Astrocyte (in vitro differentiated cells and primary cell): ENCODE measurements at regions not wholly inside any gene's neighbourhood (a gene's known extent, or its start where the extent isn't known, plus 50 kb on each side); places are given as distances from the start of the nearest gene placed in this dataset.

Experiments used
- DNase-seq: peaks from one replicate; pipeline ENCODE4 v3.0.0-alpha.2; 2010; ENCODE audit warnings: low read depth
- FAIRE-seq: peaks from 2 replicates; lab custom pipeline; 2011; peaks lifted over from hg19 to GRCh38; lab: Jason Lieb, UNC
- H2AFZ ChIP-seq: 2 replicates; pipeline ENCODE4 v1.6.0; 2012; ENCODE audit warnings: low read depth, low read length, inconsistent platforms
- H3K27ac ChIP-seq: 2 replicates; pipeline ENCODE4 v1.5.1; 2011; ENCODE audit warnings: low read depth, low read length, inconsistent platforms
- H3K27me3 ChIP-seq: 2 replicates; pipeline ENCODE4 v1.6.0; 2011; ENCODE audit warnings: low read length, inconsistent platforms; ENCODE audit not compliant: insufficient read depth
- H3K36me3 ChIP-seq: 2 replicates; pipeline ENCODE4 v1.5.1; 2011; ENCODE audit warnings: low read length, inconsistent platforms; ENCODE audit not compliant: insufficient read depth
- H3K4me1 ChIP-seq: 2 replicates; pipeline ENCODE4 v1.5.1; 2011; ENCODE audit warnings: low read length, inconsistent platforms; ENCODE audit not compliant: insufficient read depth
- H3K4me2 ChIP-seq: 2 replicates; pipeline ENCODE4 v1.6.0; 2012; ENCODE audit warnings: low read length, inconsistent platforms
- H3K4me3 ChIP-seq: 2 replicates; pipeline ENCODE4 v1.5.1; 2011; ENCODE audit warnings: low read depth, mild to moderate bottlenecking, low read length, inconsistent platforms; ENCODE audit not compliant: insufficient read depth
- H3K79me2 ChIP-seq: 2 replicates; pipeline ENCODE4 v1.6.0; 2012; ENCODE audit warnings: mild to moderate bottlenecking, low read length, inconsistent platforms; ENCODE audit not compliant: insufficient read depth
- H3K9ac ChIP-seq: 2 replicates; pipeline ENCODE4 v1.6.0; 2012; ENCODE audit warnings: mild to moderate bottlenecking, low read length, inconsistent platforms
- H3K9me3 ChIP-seq: 2 replicates; pipeline ENCODE4 v1.5.1; 2012; ENCODE audit warnings: low read depth, mild to moderate bottlenecking, low read length, inconsistent platforms; ENCODE audit not compliant: insufficient read depth
- H4K20me1 ChIP-seq: 2 replicates; pipeline ENCODE4 v1.6.0; 2012; ENCODE audit warnings: low read length, inconsistent platforms; ENCODE audit not compliant: insufficient read depth
- H3K27ac Mint-ChIP-seq: one replicate; pipeline ENCODE4 v1.8.0; 2021; ENCODE audit warnings: mild to moderate bottlenecking, mixed read lengths; ENCODE audit not compliant: unreplicated experiment
- H3K27me3 Mint-ChIP-seq: one replicate; pipeline ENCODE4 v1.8.0; 2021; ENCODE audit warnings: low read depth, mixed read lengths; ENCODE audit not compliant: unreplicated experiment
- H3K36me3 Mint-ChIP-seq: one replicate; pipeline ENCODE4 v1.8.0; 2021; ENCODE audit warnings: low read depth, mixed read lengths; ENCODE audit not compliant: unreplicated experiment
- H3K4me1 Mint-ChIP-seq: one replicate; pipeline ENCODE4 v1.8.0; 2021; ENCODE audit warnings: low read depth, mixed read lengths; ENCODE audit not compliant: unreplicated experiment
- H3K4me3 Mint-ChIP-seq: one replicate; pipeline ENCODE4 v1.8.0; 2021; ENCODE audit warnings: mild to moderate bottlenecking, moderate library complexity, mixed read lengths; ENCODE audit not compliant: unreplicated experiment
- H3K9me3 Mint-ChIP-seq: one replicate; pipeline ENCODE4 v1.8.0; 2021; ENCODE audit warnings: mild to moderate bottlenecking, mixed read lengths; ENCODE audit not compliant: unreplicated experiment
- EZH2 ChIP-seq: IDR thresholded peaks from 2 replicates; pipeline ENCODE4 v1.6.1; 2012; ENCODE audit warnings: mild to moderate bottlenecking, low read length, inconsistent platforms; ENCODE audit not compliant: insufficient read depth
- TF ChIP-seq, protein P1 (sequence below): IDR thresholded peaks from 2 replicates; pipeline ENCODE4 v1.5.1; 2011; ENCODE audit warnings: low read depth, mild to moderate bottlenecking, inconsistent platforms, low read length, moderate library complexity; ENCODE audit not compliant: insufficient read depth

DNA sequence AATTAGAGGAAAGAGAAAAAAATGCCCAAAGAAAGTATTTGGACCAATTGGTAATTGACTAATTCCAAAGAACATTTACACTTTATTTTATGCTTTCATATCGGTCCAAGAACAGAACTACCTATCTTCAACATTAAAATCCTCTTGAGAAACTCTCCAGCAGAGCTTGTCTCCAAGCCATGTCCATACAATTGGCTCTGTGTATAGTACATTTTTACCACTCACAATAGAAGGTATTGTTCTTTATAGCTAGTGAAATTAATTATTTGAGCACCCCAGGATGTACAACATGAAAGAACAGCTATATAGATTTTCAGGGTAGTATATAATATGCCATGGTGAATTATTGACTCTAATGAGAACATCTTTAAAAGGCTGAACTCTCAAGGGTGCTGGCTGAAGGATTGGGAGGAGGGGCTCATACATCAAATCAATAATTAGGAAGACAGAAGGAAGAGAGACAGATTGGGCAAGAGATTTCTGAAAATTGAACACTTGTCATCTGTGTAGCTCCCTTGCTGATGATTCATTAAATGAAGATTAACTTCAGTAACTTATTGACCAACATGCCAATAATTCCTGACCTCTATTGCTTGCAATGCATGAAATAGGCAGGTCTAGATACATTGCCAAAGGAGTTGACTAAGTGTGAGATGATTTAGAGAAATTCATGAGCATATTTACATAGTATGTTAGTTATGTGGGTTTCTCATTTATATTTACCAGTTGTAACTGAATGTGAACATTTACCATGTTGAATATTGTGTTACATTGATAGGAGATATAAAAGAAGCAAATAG lies 249.7 kb downstream of the MTERF1 start:
- Mint-ChIP-seq H3K4me3 (no peak overlapping the region), H3K9me3 (no peaks in the 10 kb centered on the region), H3K27me3 (no peaks in the 10 kb centered on the region), H3K4me1 (peaks cover 3% of the 10 kb centered on the region), H3K27ac (peak overlapping the region; percentile 31), H3K36me3 (no peaks in the 10 kb centered on the region)
- Histone ChIP-seq H3K4me3 (no peak overlapping the region), H3K27ac (no peak overlapping the region), H3K4me1 (no peaks in the 10 kb centered on the region), H3K9ac (no peak overlapping the region), H3K9me3 (no peaks in the 10 kb centered on the region), H4K20me1 (no peaks in the 10 kb centered on the region), H3K79me2 (no peaks in the 10 kb centered on the region), H3K4me2 (no peak overlapping the region), H3K36me3 (no peaks in the 10 kb centered on the region), H3K27me3 (no peaks in the 10 kb centered on the region), H2AFZ (no peak overlapping the region)
- no peak for DNase-seq
- peak; percentile 32 for FAIRE-seq
- no peak for TF ChIP-seq EZH2
- TF ChIP-seq, protein P1, sequence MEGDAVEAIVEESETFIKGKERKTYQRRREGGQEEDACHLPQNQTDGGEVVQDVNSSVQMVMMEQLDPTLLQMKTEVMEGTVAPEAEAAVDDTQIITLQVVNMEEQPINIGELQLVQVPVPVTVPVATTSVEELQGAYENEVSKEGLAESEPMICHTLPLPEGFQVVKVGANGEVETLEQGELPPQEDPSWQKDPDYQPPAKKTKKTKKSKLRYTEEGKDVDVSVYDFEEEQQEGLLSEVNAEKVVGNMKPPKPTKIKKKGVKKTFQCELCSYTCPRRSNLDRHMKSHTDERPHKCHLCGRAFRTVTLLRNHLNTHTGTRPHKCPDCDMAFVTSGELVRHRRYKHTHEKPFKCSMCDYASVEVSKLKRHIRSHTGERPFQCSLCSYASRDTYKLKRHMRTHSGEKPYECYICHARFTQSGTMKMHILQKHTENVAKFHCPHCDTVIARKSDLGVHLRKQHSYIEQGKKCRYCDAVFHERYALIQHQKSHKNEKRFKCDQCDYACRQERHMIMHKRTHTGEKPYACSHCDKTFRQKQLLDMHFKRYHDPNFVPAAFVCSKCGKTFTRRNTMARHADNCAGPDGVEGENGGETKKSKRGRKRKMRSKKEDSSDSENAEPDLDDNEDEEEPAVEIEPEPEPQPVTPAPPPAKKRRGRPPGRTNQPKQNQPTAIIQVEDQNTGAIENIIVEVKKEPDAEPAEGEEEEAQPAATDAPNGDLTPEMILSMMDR: no peak

DNA sequence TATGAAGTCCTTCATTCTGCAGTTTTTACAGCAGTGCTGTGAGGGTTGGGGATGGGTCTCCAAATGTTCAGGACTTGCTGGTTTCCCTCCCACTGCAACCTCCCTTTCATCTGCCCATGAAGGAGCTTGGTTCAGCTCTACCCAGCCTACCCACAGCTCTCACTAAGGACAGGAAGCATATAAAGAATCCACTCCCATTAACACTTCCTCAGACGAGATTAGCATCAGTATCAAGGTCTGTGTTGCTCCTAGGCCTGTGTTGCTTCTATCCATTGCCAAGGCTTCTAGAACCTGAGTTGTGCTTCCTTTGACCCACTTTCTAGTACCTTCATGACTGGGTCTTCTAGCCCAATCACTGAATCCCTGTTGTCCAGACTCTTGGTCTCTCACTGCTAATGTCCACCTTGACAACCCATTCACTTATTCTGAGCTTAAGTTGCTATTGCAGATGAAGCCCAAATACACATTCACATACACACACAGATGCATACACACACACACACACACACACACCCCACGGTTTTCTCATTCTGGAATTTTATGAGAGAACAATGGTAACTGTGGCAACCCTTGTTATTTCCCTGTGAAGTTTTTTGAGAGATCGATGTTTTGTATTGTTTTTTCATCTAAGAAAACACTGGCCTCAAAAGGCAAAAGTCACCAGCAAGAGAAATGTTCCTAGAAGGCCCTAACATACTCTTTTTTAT lies 248.1 kb downstream of the MTERF1 start:
- TF ChIP-seq, protein P1: no peak
- TF ChIP-seq EZH2: no peak
- Histone ChIP-seq H3K4me1 (no peaks in the 10 kb centered on the region), H3K27ac (no peak overlapping the region), H3K36me3 (no peaks in the 10 kb centered on the region), H3K9ac (no peak overlapping the region), H2AFZ (no peak overlapping the region), H3K27me3 (no peaks in the 10 kb centered on the region), H4K20me1 (no peaks in the 10 kb centered on the region), H3K79me2 (no peaks in the 10 kb centered on the region), H3K4me2 (no peak overlapping the region), H3K9me3 (no peaks in the 10 kb centered on the region), H3K4me3 (no peak overlapping the region)
- Mint-ChIP-seq H3K4me3 (no peak overlapping the region), H3K36me3 (no peaks in the 10 kb centered on the region), H3K27me3 (no peaks in the 10 kb centered on the region), H3K27ac (no peak overlapping the region), H3K9me3 (no peaks in the 10 kb centered on the region), H3K4me1 (peaks cover 3% of the 10 kb centered on the region)
- DNase-seq (no peak), FAIRE-seq (no peak)

DNA sequence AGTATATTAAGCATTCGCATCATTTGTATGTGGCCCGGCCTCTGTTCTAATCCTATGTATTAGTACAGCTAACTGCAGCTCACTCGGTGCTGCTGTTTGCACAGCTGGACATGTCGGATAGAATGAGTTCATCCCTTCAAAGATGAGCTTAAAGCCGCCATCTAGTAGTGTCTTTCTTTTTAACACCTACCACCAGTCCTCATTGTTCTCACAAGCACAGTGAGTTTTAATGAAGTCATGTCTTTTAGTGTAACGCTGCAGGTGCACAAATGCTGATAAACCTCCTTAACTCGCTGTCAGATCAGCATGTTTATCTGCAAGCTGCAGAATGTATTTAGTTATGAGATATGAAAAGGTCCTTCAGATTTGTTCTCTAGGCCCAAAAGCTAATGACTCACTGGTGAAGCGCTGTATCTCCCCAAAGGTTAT lies 247.5 kb downstream of the MTERF1 start:
- Histone ChIP-seq H3K27ac (no peak overlapping the region), H3K79me2 (no peaks in the 10 kb centered on the region), H3K4me3 (no peak overlapping the region), H3K9me3 (no peaks in the 10 kb centered on the region), H3K4me2 (no peak overlapping the region), H2AFZ (no peak overlapping the region), H4K20me1 (no peaks in the 10 kb centered on the region), H3K4me1 (no peaks in the 10 kb centered on the region), H3K27me3 (no peaks in the 10 kb centered on the region), H3K9ac (no peak overlapping the region), H3K36me3 (no peaks in the 10 kb centered on the region)
- Mint-ChIP-seq H3K4me3 (no peak overlapping the region), H3K36me3 (no peaks in the 10 kb centered on the region), H3K27ac (no peak overlapping the region), H3K4me1 (peaks cover 3% of the 10 kb centered on the region), H3K27me3 (no peaks in the 10 kb centered on the region), H3K9me3 (no peaks in the 10 kb centered on the region)
- no peak for DNase-seq
- no peak for FAIRE-seq
- no peak for TF ChIP-seq EZH2
- TF ChIP-seq, protein P1: no peak
